ENCODE measurements at regions not wholly inside any gene's neighbourhood (a gene's known extent, or its start where the extent isn't known, plus 50 kb on each side); places are given as distances from the start of the nearest gene placed in this dataset.

- H3K27me3 ChIP-seq (ENCODE audit: control insufficient read depth, insufficient read depth, low read length): no peaks in the 10 kb centered on the region
- FAIRE-seq: no peak
- DNase-seq: no peak
- peaks cover 0 to 3% (median 0%) of the 10 kb centered on the region in 3 donors for H3K4me1 ChIP-seq (ENCODE audit: control insufficient read depth in 2 of 3, insufficient read depth in 2 of 3, low read depth in 1 of 3, low read length in 3 of 3)
- no peak overlapping the region for H3K9ac ChIP-seq (ENCODE audit: low read length in 3 of 3)
- no peak overlapping the region for H3K4me3 ChIP-seq (ENCODE audit: low read length in 3 of 3)
- H3K36me3 ChIP-seq (ENCODE audit: control insufficient read depth in 2 of 3, insufficient read depth in 3 of 3, low read length in 3 of 3): no peaks in the 10 kb centered on the region
- no peak for TF ChIP-seq CTCF (IDR thresholded peaks at IDR 0.05; ENCODE audit: borderline replicate concordance, extremely low read depth, insufficient read depth)
- H3K27ac ChIP-seq (ENCODE audit: low read depth in 2 of 2, low read length in 2 of 2): no peak overlapping the region
- no peaks in the 10 kb centered on the region for H3K9me3 ChIP-seq (ENCODE audit: control insufficient read depth in 2 of 3, insufficient read depth in 1 of 3, low read length in 3 of 3)
- intact Hi-C loops (cut with DNase I): no loop called here
Observed at GRCh38 chr1:168888418-168888817, 159.4 kb upstream of the DPT start.

- no peak overlapping the region for H3K27ac ChIP-seq (ENCODE audit: low read depth in 2 of 2, low read length in 2 of 2)
- TF ChIP-seq CTCF (IDR thresholded peaks at IDR 0.05; ENCODE audit: borderline replicate concordance, extremely low read depth, insufficient read depth): no peak
- intact Hi-C loops (cut with DNase I): no loop called here
- H3K9me3 ChIP-seq (ENCODE audit: control insufficient read depth in 2 of 3, insufficient read depth in 1 of 3, low read length in 3 of 3): no peaks in the 10 kb centered on the region
- DNase-seq (no peak), FAIRE-seq (no peak)
- H3K4me1 ChIP-seq (ENCODE audit: control insufficient read depth in 2 of 3, insufficient read depth in 2 of 3, low read depth in 1 of 3, low read length in 3 of 3): peaks cover 0 to 3% (median 0%) of the 10 kb centered on the region in 3 donors
- H3K27me3 ChIP-seq (ENCODE audit: control insufficient read depth, insufficient read depth, low read length): no peaks in the 10 kb centered on the region
- H3K9ac ChIP-seq (ENCODE audit: low read length in 3 of 3): no peak overlapping the region
- H3K36me3 ChIP-seq (ENCODE audit: control insufficient read depth in 2 of 3, insufficient read depth in 3 of 3, low read length in 3 of 3): no peaks in the 10 kb centered on the region
- H3K4me3 ChIP-seq (ENCODE audit: low read length in 3 of 3): no peak overlapping the region
Observed at GRCh38 chr1:168892931-168893330, 163.9 kb upstream of the DPT start.

GRCh38 chr1:168893359-168893801 lies 164.4 kb upstream of the DPT start:
- H3K27me3 ChIP-seq (ENCODE audit: control insufficient read depth, insufficient read depth, low read length): no peaks in the 10 kb centered on the region
- H3K36me3 ChIP-seq (ENCODE audit: control insufficient read depth in 2 of 3, insufficient read depth in 3 of 3, low read length in 3 of 3): no peaks in the 10 kb centered on the region
- no peak overlapping the region for H3K4me3 ChIP-seq (ENCODE audit: low read length in 3 of 3)
- H3K4me1 ChIP-seq (ENCODE audit: control insufficient read depth in 2 of 3, insufficient read depth in 2 of 3, low read depth in 1 of 3, low read length in 3 of 3): peaks cover 0 to 3% (median 0%) of the 10 kb centered on the region in 3 donors
- intact Hi-C loops (cut with DNase I): no loop called here
- no peaks in the 10 kb centered on the region for H3K9me3 ChIP-seq (ENCODE audit: control insufficient read depth in 2 of 3, insufficient read depth in 1 of 3, low read length in 3 of 3)
- H3K9ac ChIP-seq (ENCODE audit: low read length in 3 of 3): no peak overlapping the region
- DNase-seq: no peak
- no peak for FAIRE-seq
- TF ChIP-seq CTCF (IDR thresholded peaks at IDR 0.05; ENCODE audit: borderline replicate concordance, extremely low read depth, insufficient read depth): no peak
- H3K27ac ChIP-seq (ENCODE audit: low read depth in 2 of 2, low read length in 2 of 2): no peak overlapping the region

- intact Hi-C loops (cut with DNase I): no loop called here
- FAIRE-seq (no peak), DNase-seq (no peak)
- Histone ChIP-seq H3K4me1 (ENCODE audit: control insufficient read depth in 2 of 3, insufficient read depth in 2 of 3, low read depth in 1 of 3, low read length in 3 of 3) (peaks cover 0 to 3% (median 0%) of the 10 kb centered on the region in 3 donors), H3K36me3 (ENCODE audit: control insufficient read depth in 2 of 3, insufficient read depth in 3 of 3, low read length in 3 of 3) (no peaks in the 10 kb centered on the region), H3K9me3 (ENCODE audit: control insufficient read depth in 2 of 3, insufficient read depth in 1 of 3, low read length in 3 of 3) (no peaks in the 10 kb centered on the region), H3K27ac (ENCODE audit: low read depth in 2 of 2, low read length in 2 of 2) (no peak overlapping the region), H3K27me3 (ENCODE audit: control insufficient read depth, insufficient read depth, low read length) (no peaks in the 10 kb centered on the region), H3K4me3 (ENCODE audit: low read length in 3 of 3) (no peak overlapping the region), H3K9ac (ENCODE audit: low read length in 3 of 3) (no peak overlapping the region)
- no peak for TF ChIP-seq CTCF (IDR thresholded peaks at IDR 0.05; ENCODE audit: borderline replicate concordance, extremely low read depth, insufficient read depth)
Observed at GRCh38 chr1:168894397-168894903, 165.4 kb upstream of the DPT start.

Measured in kidney (tissue), 13 donors.